Fibroblast of the aortic adventitia (primary cell): ENCODE measurements at regions not wholly inside any gene's neighbourhood (a gene's known extent, or its start where the extent isn't known, plus 50 kb on each side); places are given as distances from the start of the nearest gene placed in this dataset.
"Not testable (repeated sequence)": the region's sequence is repeated elsewhere in the genome, so short reads cannot be mapped to it uniquely, and the experiment has no call there.

Experiments
- DNase-seq: peaks from one replicate; pipeline ENCODE4 v3.0.0-alpha.2; 2010; ENCODE audit warnings: low read depth
- H3K4me3 ChIP-seq: 2 replicates; pipeline ENCODE4 v1.5.1; 2011; ENCODE audit warnings: low read depth, mild to moderate bottlenecking, control low read depth, low read length, moderate library complexity
- CTCF ChIP-seq: IDR thresholded peaks from 2 replicates; pipeline ENCODE4 v1.5.1; 2011; ENCODE audit warnings: mild to moderate bottlenecking, low read length, control low read depth, inconsistent platforms; ENCODE audit not compliant: insufficient read depth

GRCh38 chr6:68141190-68141589 lies 493.9 kb upstream of the ADGRB3 start:
- H3K4me3 ChIP-seq = no peak overlapping the region
- TF ChIP-seq CTCF = no peak
- DNase-seq = no peak

- no peak for TF ChIP-seq CTCF
- H3K4me3 ChIP-seq = no peak overlapping the region
These were observed 496.0 kb upstream of the ADGRB3 start for GRCh38 chr6:68139130-68139529.

GRCh38 chr6:68134796-68135195 lies 500.3 kb upstream of the ADGRB3 start:
- no peak overlapping the region for H3K4me3 ChIP-seq
- no peak for DNase-seq
- TF ChIP-seq CTCF = no peak

More at GRCh38 chr6:68139130-68139529, 496.0 kb upstream of the ADGRB3 start:
- no peak for DNase-seq

DNA sequence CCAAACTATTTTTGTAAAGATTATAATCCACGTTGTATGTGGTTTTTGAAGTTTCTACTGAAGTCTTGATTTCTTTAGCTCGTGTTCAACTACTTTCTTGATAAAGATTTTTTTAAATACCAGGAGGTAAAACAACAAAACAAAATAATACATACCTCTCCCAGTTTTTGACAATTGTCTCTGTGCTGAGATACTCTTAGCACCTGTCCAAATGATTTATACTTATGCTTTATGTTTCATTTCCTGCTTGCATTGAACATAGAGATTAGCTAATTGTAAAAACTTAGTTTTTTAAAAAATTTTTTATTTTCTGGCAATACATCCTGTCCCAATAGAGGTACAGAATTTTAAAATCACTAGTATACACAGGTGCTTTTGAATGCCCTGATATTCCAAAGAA lies 506.9 kb upstream of the ADGRB3 start:
- H3K4me3 ChIP-seq = no peak overlapping the region
- no peak for DNase-seq
- no peak for TF ChIP-seq CTCF

DNA sequence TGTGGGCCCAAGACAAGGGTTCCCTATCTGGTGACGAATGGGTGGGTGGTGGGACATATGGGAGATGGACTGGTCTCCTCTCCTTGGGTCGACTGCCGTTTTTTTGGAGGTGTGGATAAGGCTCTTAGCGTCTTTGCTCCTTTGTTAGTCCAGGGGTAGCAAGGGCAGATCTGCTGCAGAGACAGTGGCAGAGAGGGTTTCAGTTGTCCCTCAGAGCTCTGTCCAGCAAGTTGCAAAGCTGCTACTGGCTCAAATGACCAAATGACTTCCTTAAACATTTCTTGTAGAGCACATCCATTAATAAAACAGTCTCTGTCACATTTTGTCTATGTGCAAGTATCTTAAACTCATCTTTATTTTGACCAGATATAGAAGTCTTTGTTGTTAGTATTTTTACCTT lies 508.0 kb upstream of the ADGRB3 start:
- TF ChIP-seq CTCF = no peak
- DNase-seq = no peak
- no peak overlapping the region for H3K4me3 ChIP-seq

DNA sequence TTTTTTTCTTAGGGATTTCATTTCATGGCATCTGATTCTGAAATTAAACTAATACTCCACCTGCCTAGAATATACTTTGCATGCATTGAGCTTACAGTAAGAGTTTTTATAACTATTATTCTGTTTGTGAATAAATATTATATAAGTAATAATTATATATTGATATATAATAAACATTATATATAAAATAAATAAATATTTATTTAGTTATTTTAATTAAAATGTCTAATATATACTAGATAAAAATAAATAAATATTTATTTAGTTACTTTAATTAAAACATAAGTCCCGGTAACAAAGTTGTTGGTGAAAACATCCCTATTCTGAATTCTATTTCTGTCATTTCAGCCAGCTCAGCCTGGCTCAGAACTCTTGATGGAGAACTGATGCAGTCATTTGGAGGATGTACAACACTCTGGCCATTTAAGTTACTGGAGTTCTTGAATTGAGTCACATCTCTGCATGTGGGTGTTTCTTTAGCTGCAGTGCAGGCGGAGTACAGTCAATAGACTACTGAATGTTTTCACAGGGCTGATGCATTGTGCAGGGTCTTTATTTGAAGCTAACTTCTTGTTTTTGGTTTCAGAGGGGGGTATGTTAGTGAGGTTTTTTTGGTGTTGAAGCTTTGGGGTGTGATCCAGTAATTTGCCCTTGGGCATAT lies 508.9 kb upstream of the ADGRB3 start:
- TF ChIP-seq CTCF = no peak
- no peak overlapping the region for H3K4me3 ChIP-seq
- no peak for DNase-seq

DNA sequence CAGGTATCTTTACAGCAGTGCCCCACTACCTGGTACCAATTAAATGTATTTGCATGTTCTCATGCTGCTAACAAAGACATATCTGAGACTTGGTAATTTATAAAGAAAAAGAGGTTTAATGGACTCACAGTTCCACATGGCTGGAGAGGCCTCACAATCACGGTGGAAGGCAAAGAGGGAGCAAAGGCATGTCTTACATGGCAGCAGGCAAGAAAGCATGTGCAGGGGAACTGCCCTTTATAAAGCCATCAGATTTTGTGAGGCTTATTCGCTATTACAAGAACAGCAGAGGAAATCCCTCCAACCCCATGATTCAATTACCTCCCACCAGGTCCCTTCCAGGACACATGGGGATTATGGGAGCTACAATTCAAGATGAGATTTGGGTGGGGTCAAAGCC lies 512.1 kb upstream of the ADGRB3 start:
- not testable (repeated sequence) for H3K4me3 ChIP-seq

More for the DNA sequence above, 512.1 kb upstream of the ADGRB3 start:
- DNase-seq = not testable (repeated sequence)
